ENCODE measurements at regions not wholly inside any gene's neighbourhood (a gene's known extent, or its start where the extent isn't known, plus 50 kb on each side); places are given as distances from the start of the nearest gene placed in this dataset.

DNA sequence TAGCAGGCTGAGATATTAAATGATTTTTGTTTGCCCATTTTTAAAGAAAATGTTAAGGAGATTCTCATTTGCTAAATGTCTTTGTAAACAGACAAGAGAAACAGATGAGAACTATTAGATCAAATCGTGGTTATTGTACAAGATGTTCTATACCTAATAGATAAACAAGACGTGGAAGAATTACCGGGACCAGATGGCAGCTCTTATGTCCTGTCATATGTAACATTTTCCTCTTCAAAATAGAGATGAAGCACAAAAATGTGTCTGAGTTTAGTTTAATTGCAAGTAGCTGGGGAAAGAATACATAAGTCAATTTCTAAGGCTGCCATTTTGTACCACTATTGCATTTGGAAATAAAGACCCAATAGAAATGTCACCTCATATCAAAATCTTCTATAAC, 553.7 kb downstream of the TUSC7 start:
- H3K36me3 ChIP-seq: no peaks in the 10 kb centered on the region
- no peak overlapping the region for H3K27ac ChIP-seq
- DNase-seq: no peak
- intact Hi-C loops (cut with DNase I): no loop called here
- no peaks in the 10 kb centered on the region for H3K27me3 ChIP-seq
- no peaks in the 10 kb centered on the region for H3K9me3 ChIP-seq
- TF ChIP-seq CTCF (IDR thresholded peaks at IDR 0.05): no peak
- TF ChIP-seq POLR2A (IDR thresholded peaks at IDR 0.05): no peak
- no peak overlapping the region for H3K4me3 ChIP-seq (replicated peaks in 1 of 3)
- no peaks in the 10 kb centered on the region for H3K4me1 ChIP-seq
- 86 to 92% methylated on average over 3 of the region's 3 CpGs for WGBS, 2 donors

DNA sequence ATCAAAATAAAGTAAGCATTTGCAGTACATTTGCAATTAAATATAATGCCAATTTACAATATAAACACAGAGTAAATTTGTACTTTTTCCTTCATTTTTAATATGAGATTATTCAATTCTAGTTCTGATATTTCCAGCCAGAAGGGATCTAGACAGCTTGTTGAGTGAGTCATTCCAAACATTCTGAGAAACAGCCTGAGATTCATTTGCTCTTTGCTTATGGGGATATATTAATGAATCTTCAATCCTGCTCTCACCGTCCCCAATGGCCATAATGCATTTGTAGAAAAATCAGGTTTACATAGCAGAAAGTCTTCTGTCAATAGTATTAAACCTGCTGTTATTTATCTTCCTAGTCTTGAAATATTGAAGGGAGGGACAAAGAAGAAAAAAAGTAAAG, 554.2 kb downstream of the TUSC7 start:
- WGBS, 2 donors: 86 to 88% methylated on average over 1 of the region's 1 CpG
- TF ChIP-seq POLR2A (IDR thresholded peaks at IDR 0.05): no peak
- no peak for TF ChIP-seq CTCF (IDR thresholded peaks at IDR 0.05)
- intact Hi-C loops (cut with DNase I): no loop called here
- H3K4me1 ChIP-seq: no peaks in the 10 kb centered on the region
- H3K27me3 ChIP-seq: no peaks in the 10 kb centered on the region
- H3K36me3 ChIP-seq: no peaks in the 10 kb centered on the region
- no peaks in the 10 kb centered on the region for H3K9me3 ChIP-seq
- no peak for DNase-seq
- no peak overlapping the region for H3K27ac ChIP-seq
- no peak overlapping the region for H3K4me3 ChIP-seq (replicated peaks in 1 of 3)

- no peaks in the 10 kb centered on the region for H3K27me3 ChIP-seq
- no peaks in the 10 kb centered on the region for H3K9me3 ChIP-seq
- H3K4me1 ChIP-seq: no peaks in the 10 kb centered on the region
- 78 to 85% methylated on average over 2 of the region's 2 CpGs for WGBS, 2 donors
- H3K27ac ChIP-seq: no peak overlapping the region
- H3K4me3 ChIP-seq (replicated peaks in 1 of 3): no peak overlapping the region
- intact Hi-C loops (cut with DNase I): no loop called here
- no peak for TF ChIP-seq POLR2A (IDR thresholded peaks at IDR 0.05)
- no peak for TF ChIP-seq CTCF (IDR thresholded peaks at IDR 0.05)
- no peak for DNase-seq
- no peaks in the 10 kb centered on the region for H3K36me3 ChIP-seq
Observed at GRCh38 chr3:117264204-117264994, 554.8 kb downstream of the TUSC7 start.

DNA sequence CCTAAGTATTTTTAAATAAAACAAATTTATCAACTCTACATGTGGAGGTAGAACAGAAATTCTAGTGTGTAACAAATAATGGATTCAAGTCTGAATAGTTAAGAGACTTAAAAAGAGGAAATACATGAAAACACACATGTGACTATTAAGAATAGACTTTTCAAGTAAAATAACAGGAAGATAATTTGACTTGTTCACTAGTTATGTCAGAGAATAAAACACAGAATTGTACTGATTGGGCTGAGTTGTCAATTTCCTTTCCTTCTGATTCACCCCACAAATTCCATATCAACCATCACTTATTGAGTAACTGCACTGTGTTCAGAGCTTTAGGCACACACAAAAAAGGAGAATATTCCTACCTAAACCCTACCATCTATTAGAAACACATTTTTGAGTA, 557.2 kb downstream of the TUSC7 start:
- Histone ChIP-seq H3K27ac (no peak overlapping the region), H3K27me3 (no peaks in the 10 kb centered on the region), H3K4me1 (no peaks in the 10 kb centered on the region), H3K36me3 (no peaks in the 10 kb centered on the region), H3K4me3 (replicated peaks in 1 of 3) (no peak overlapping the region), H3K9me3 (no peaks in the 10 kb centered on the region)
- DNase-seq: no peak
- TF ChIP-seq POLR2A (IDR thresholded peaks at IDR 0.05) (no peak), CTCF (IDR thresholded peaks at IDR 0.05) (no peak)
- intact Hi-C loops (cut with DNase I): no loop called here

DNA sequence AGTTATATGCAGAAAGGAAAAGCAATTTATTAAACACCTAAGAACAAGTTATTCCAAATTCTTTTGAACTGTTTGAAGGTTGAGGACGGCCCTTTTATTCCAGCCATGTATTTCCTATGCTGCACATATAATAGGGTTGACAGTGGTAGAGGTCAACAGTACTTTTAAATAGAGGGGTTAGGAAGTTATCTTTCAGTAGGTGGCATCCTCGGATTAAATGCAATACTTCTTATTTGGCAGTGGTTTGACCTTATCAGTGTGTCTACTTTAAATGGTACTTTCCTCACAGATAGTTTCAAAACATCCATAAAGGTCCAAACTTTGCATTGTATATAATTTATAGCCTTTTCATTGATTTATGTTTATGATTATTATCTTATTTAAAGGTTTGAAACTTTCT, 558.7 kb downstream of the TUSC7 start:
- Histone ChIP-seq H3K9me3 (no peaks in the 10 kb centered on the region), H3K4me3 (replicated peaks in 1 of 3) (no peak overlapping the region), H3K4me1 (no peaks in the 10 kb centered on the region), H3K36me3 (no peaks in the 10 kb centered on the region), H3K27ac (no peak overlapping the region), H3K27me3 (no peaks in the 10 kb centered on the region)
- TF ChIP-seq POLR2A (IDR thresholded peaks at IDR 0.05) (no peak), CTCF (IDR thresholded peaks at IDR 0.05) (no peak)
- WGBS, 2 donors: 79 to 94% methylated on average over 2 of the region's 2 CpGs
- intact Hi-C loops (cut with DNase I): no loop called here
- DNase-seq: no peak

Measured in thyroid gland (tissue), 4 donors.